AG10803 (cell line): ENCODE measurements at regions not wholly inside any gene's neighbourhood (a gene's known extent, or its start where the extent isn't known, plus 50 kb on each side); places are given as distances from the start of the nearest gene placed in this dataset.

Source experiments
- DNase-seq: peaks from one replicate; pipeline ENCODE4 v3.0.0; 2010; ENCODE audit warnings: low read depth
- H3K4me3 ChIP-seq: 2 replicates; pipeline ENCODE4 v1.5.1; 2011; ENCODE audit warnings: mild to moderate bottlenecking, low read length, control low read depth
- TF ChIP-seq, protein P1 (sequence below): conservative IDR thresholded peaks from 2 replicates; pipeline ENCODE4 v1.5.1; 2011; ENCODE audit warnings: mild to moderate bottlenecking, low read length, control low read depth, inconsistent platforms

DNA sequence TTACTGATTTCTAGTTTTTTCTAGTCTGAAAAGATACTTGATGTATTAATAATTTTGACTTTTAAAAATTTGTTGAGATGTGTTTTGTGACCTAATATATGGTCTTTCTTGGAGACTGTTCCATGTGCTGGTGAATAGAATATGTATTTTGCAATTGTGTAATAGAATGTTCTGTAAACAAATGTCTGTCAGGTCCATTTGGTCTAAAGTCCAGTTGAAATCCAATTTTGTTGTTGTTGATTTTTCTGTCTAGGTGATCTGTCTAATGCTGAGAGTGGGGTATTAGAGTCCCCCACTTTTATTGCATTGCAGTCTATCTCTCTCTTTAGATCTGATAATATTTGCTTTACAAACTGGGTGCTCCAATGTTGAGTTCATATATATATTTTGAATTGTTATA is 175.8 kb downstream of the RPAP3 start:
- no peak overlapping the region for H3K4me3 ChIP-seq
- TF ChIP-seq, protein P1, sequence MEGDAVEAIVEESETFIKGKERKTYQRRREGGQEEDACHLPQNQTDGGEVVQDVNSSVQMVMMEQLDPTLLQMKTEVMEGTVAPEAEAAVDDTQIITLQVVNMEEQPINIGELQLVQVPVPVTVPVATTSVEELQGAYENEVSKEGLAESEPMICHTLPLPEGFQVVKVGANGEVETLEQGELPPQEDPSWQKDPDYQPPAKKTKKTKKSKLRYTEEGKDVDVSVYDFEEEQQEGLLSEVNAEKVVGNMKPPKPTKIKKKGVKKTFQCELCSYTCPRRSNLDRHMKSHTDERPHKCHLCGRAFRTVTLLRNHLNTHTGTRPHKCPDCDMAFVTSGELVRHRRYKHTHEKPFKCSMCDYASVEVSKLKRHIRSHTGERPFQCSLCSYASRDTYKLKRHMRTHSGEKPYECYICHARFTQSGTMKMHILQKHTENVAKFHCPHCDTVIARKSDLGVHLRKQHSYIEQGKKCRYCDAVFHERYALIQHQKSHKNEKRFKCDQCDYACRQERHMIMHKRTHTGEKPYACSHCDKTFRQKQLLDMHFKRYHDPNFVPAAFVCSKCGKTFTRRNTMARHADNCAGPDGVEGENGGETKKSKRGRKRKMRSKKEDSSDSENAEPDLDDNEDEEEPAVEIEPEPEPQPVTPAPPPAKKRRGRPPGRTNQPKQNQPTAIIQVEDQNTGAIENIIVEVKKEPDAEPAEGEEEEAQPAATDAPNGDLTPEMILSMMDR = no peak
- no peak for DNase-seq

GRCh38 chr12:47527816-47528215 is 178.0 kb downstream of the RPAP3 start:
- H3K4me3 ChIP-seq = no peak overlapping the region
- peak; percentile 89 for DNase-seq
- TF ChIP-seq, protein P1 = no peak

GRCh38 chr12:47520029-47520428 is 185.8 kb downstream of the RPAP3 start:
- TF ChIP-seq, protein P1 = no peak
- H3K4me3 ChIP-seq = no peak overlapping the region
- DNase-seq = no peak

GRCh38 chr12:47517122-47517521 is 188.7 kb downstream of the RPAP3 start:
- TF ChIP-seq, protein P1 = no peak
- H3K4me3 ChIP-seq = no peak overlapping the region
- DNase-seq = no peak

GRCh38 chr12:47509398-47509851 is 196.4 kb downstream of the RPAP3 start:
- TF ChIP-seq, protein P1 = no peak
- DNase-seq = peak; percentile 89
- no peak overlapping the region for H3K4me3 ChIP-seq

GRCh38 chr12:47507221-47507620 is 198.6 kb downstream of the RPAP3 start:
- no peak overlapping the region for H3K4me3 ChIP-seq
- peak; percentile 26 for DNase-seq
- TF ChIP-seq, protein P1 = no peak

- TF ChIP-seq, protein P1 = no peak
- peak; percentile 69 for DNase-seq
- no peak overlapping the region for H3K4me3 ChIP-seq
These were observed 200.9 kb downstream of the RPAP3 start for GRCh38 chr12:47504775-47505446.
